HG03108 (cell line): ENCODE measurements at regions not wholly inside any gene's neighbourhood (a gene's known extent, or its start where the extent isn't known, plus 50 kb on each side); places are given as distances from the start of the nearest gene placed in this dataset.
A peak's percentile ranks its signal among the peaks of the same experiment; 100 is the strongest.
"Not testable (repeated sequence)": the region's sequence is repeated elsewhere in the genome, so short reads cannot be mapped to it uniquely, and the experiment has no call there.

Experiments used
- ATAC-seq: cut with Tn5 transposase; IDR thresholded peaks from one replicate; pipeline ENCODE4 v1.9.1; 2021; ENCODE audit warnings: moderate library complexity; ENCODE audit not compliant: unreplicated experiment

- no peak for ATAC-seq
Observed at GRCh38 chr12:18008642-18009041, 81.4 kb downstream of the RERGL start.

- no peak for ATAC-seq
Observed at GRCh38 chr12:17999174-17999801, 90.7 kb downstream of the RERGL start.

- peak; percentile 76 for ATAC-seq
Observed at GRCh38 chr12:17992002-17992656, 97.9 kb downstream of the RERGL start.

- no peak for ATAC-seq
Observed at GRCh38 chr12:17982556-17982955, 107.4 kb downstream of the RERGL start.

- ATAC-seq: no peak
Observed at GRCh38 chr12:17976202-17976601, 113.8 kb downstream of the RERGL start.

- no peak for ATAC-seq
Observed at GRCh38 chr12:17975763-17976162, 114.2 kb downstream of the RERGL start.

GRCh38 chr12:17975239-17975638 lies 114.8 kb downstream of the RERGL start:
- no peak for ATAC-seq

- no peak for ATAC-seq
Observed at GRCh38 chr12:17971850-17972249, 118.1 kb downstream of the RERGL start.

- no peak for ATAC-seq
Observed at GRCh38 chr12:17954788-17955187, 135.2 kb downstream of the RERGL start.

- ATAC-seq: no peak
Observed at GRCh38 chr12:17950898-17951297, 139.1 kb downstream of the RERGL start.

- ATAC-seq: no peak
Observed at GRCh38 chr12:17949558-17950141, 140.3 kb downstream of the RERGL start.

GRCh38 chr12:17928708-17929366 lies 161.2 kb downstream of the RERGL start:
- ATAC-seq: no peak

- ATAC-seq: no peak
Observed at GRCh38 chr12:17918013-17918412, 172.0 kb downstream of the RERGL start.

GRCh38 chr12:17884581-17884980 lies 205.4 kb downstream of the RERGL start:
- ATAC-seq: no peak

GRCh38 chr12:17878714-17879113 lies 211.3 kb downstream of the RERGL start:
- no peak for ATAC-seq

GRCh38 chr12:17875230-17875629 lies 214.8 kb downstream of the RERGL start:
- ATAC-seq: no peak

GRCh38 chr12:17866802-17867201 lies 223.2 kb downstream of the RERGL start:
- no peak for ATAC-seq

- not testable (repeated sequence) for ATAC-seq
Observed at GRCh38 chr12:17855548-17855947, 234.4 kb downstream of the RERGL start.

- ATAC-seq: no peak
Observed at GRCh38 chr12:17853054-17853453, 236.9 kb downstream of the RERGL start.

GRCh38 chr12:17841496-17841895 lies 248.5 kb downstream of the RERGL start:
- ATAC-seq: no peak

GRCh38 chr12:17829813-17830212 lies 260.2 kb downstream of the RERGL start:
- ATAC-seq: no peak

GRCh38 chr12:17818931-17819330 lies 271.1 kb downstream of the RERGL start:
- no peak for ATAC-seq
